Endothelial cell of umbilical vein (primary cell): ENCODE measurements at regions not wholly inside any gene's neighbourhood (a gene's known extent, or its start where the extent isn't known, plus 50 kb on each side); places are given as distances from the start of the nearest gene placed in this dataset.
A peak's percentile ranks its signal among the peaks of the same experiment; 100 is the strongest.

Source experiments
- BruUV-seq: library from RNA; stranded (reverse); fragments of 400-500 nt; replicated peaks from 2 replicates; lab custom pipeline; 2021; lab: Mats Ljungman, UMichigan
- CTCF ChIA-PET: fragments of 300-600, 350-600 bp; sonication (Branson Sonifier 250); formaldehyde crosslinking; loops from one replicate; lab custom pipeline; 2021; ENCODE audit warnings: antibody characterized with exemption, inconsistent platforms; lab: Charles Lee
- POLR2A ChIA-PET: fragments of 300-600, 350-600 bp; sonication (Branson Sonifier 250); formaldehyde crosslinking; loops from one replicate; lab custom pipeline; 2021; ENCODE audit warnings: antibody characterized with exemption, inconsistent platforms; lab: Charles Lee
- DNase-seq: peaks from one replicate; pipeline ENCODE4 v3.0.0-alpha.2; 2011; ENCODE audit warnings: low read depth, low spot score
- FAIRE-seq: peaks from 2 replicates; lab custom pipeline; 2011; peaks lifted over from hg19 to GRCh38; lab: Jason Lieb, UNC
- H2AFZ ChIP-seq: 2 replicates; pipeline ENCODE4 v1.6.0; 2012; ENCODE audit warnings: low read depth, low read length, control low read depth, inconsistent platforms
- H3K27ac ChIP-seq: 2 replicates; pipeline ENCODE4 v1.5.1; 2011; ENCODE audit warnings: low read depth, mild to moderate bottlenecking, control low read depth, low read length, moderate library complexity; ENCODE audit not compliant: insufficient read depth
- H3K27me3 ChIP-seq, 2 experiments: 2 replicates each; pipeline versions ENCODE4 v1.6.0 to v1.6.1; 2011; ENCODE audit warnings: low read length in 2 of 2, mixed read lengths in 1 of 2; ENCODE audit not compliant: control insufficient read depth in 2 of 2, insufficient read depth in 2 of 2
- H3K36me3 ChIP-seq, 2 experiments: 2 replicates in 1 of 2; 3 replicates in 1 of 2; pipeline ENCODE4 v1.5.1; 2011; ENCODE audit warnings: low read length in 2 of 2, mild to moderate bottlenecking in 1 of 2, moderate library complexity in 1 of 2; ENCODE audit not compliant: control insufficient read depth in 2 of 2, insufficient read depth in 2 of 2; ENCODE audit errors: extremely low read depth in 1 of 2
- H3K4me1 ChIP-seq: 3 replicates; pipeline ENCODE4 v1.5.1; 2011; ENCODE audit warnings: mild to moderate bottlenecking, low read length; ENCODE audit not compliant: control insufficient read depth, insufficient read depth; ENCODE audit errors: extremely low read depth
- H3K4me2 ChIP-seq: 2 replicates; pipeline ENCODE4 v1.6.1; 2011; ENCODE audit warnings: low read length, control low read depth, mixed read lengths; ENCODE audit not compliant: insufficient read depth
- H3K4me3 ChIP-seq, 3 experiments: fragments of 200-600 bp in 1 of 3; sonication (generic), shearing (Covaris generic) in 1 of 3; replicated peaks in 1 of 3; 2 replicates each; pipeline ENCODE4 v1.5.1; 2011 to 2016; ENCODE audit warnings: control low read depth in 3 of 3, low read length in 3 of 3, mild to moderate bottlenecking in 2 of 3, inconsistent platforms in 1 of 3, low read depth in 1 of 3, moderate library complexity in 1 of 3; ENCODE audit not compliant: insufficient read depth in 1 of 3
- H3K79me2 ChIP-seq: 2 replicates; pipeline ENCODE4 v1.6.0; 2012; ENCODE audit warnings: low read length, inconsistent platforms; ENCODE audit not compliant: control insufficient read depth, insufficient read depth
- H3K9ac ChIP-seq: replicated peaks from 2 replicates; pipeline ENCODE3; 2011; ENCODE audit warnings: low read length, control low read depth; ENCODE audit not compliant: insufficient read depth; ENCODE audit errors: extremely low read depth
- H3K9me1 ChIP-seq: replicated peaks from 3 replicates; pipeline ENCODE4 v1.6.0; 2011; ENCODE audit warnings: mild to moderate bottlenecking, low read length; ENCODE audit not compliant: control insufficient read depth, insufficient read depth; ENCODE audit errors: extremely low read depth
- H3K9me3 ChIP-seq: replicated peaks from 2 replicates; pipeline ENCODE4 v1.5.1; 2012; ENCODE audit warnings: low read length, inconsistent platforms; ENCODE audit not compliant: control insufficient read depth, insufficient read depth
- H4K20me1 ChIP-seq: replicated peaks from 2 replicates; pipeline ENCODE3; 2011; ENCODE audit warnings: mild to moderate bottlenecking, low read length; ENCODE audit not compliant: control insufficient read depth, insufficient read depth; ENCODE audit errors: extremely low read depth
- CTCF ChIP-seq, 2 donors: IDR thresholded peaks; 1 replicate in 1 of 2; 2 replicates in 1 of 2; pipeline ENCODE4 v1.5.1; 2011; ENCODE audit warnings: low read length in 2 of 2, mild to moderate bottlenecking in 2 of 2, moderate library complexity in 2 of 2, control low read depth in 1 of 2, inconsistent platforms in 1 of 2, low read depth in 1 of 2; ENCODE audit not compliant: insufficient read depth in 1 of 2; ENCODE audit errors: extremely low read depth in 1 of 2
- EZH2 ChIP-seq: IDR thresholded peaks from 2 replicates; pipeline ENCODE4 v1.6.1; 2012; ENCODE audit warnings: borderline replicate concordance, low read depth, mild to moderate bottlenecking, moderate library complexity, low read length, inconsistent platforms; ENCODE audit not compliant: severe bottlenecking
- FOS ChIP-seq: IDR thresholded peaks from 2 replicates; pipeline ENCODE4 v1.6.1; 2011; ENCODE audit warnings: mild to moderate bottlenecking, low read length, moderate library complexity, borderline replicate concordance; ENCODE audit not compliant: insufficient read depth
- GATA2 ChIP-seq: IDR thresholded peaks from 2 replicates; pipeline ENCODE4 v1.7.0; 2011; ENCODE audit warnings: low read depth, mild to moderate bottlenecking, moderate library complexity, mixed read lengths, low read length; ENCODE audit not compliant: insufficient read length, insufficient read depth
- JUN ChIP-seq: IDR thresholded peaks from 2 replicates; pipeline ENCODE4 v1.6.1; 2011; ENCODE audit warnings: borderline replicate concordance, low read depth; ENCODE audit not compliant: insufficient read length, insufficient read depth
- MYC ChIP-seq: IDR thresholded peaks from one replicate; pipeline ENCODE4 v1.6.1; 2011; ENCODE audit warnings: mild to moderate bottlenecking, low read depth, low read length
- POLR2A ChIP-seq: IDR thresholded peaks from 2 replicates; pipeline ENCODE4 v1.6.1; 2012; ENCODE audit warnings: low read depth, mild to moderate bottlenecking, control low read depth, low read length
- POLR2AphosphoS5 ChIP-seq: IDR thresholded peaks from 2 replicates; pipeline ENCODE4 v1.6.1; 2012; ENCODE audit warnings: low read depth, mild to moderate bottlenecking, control low read depth, low read length, moderate library complexity; ENCODE audit not compliant: insufficient read depth
- dilution Hi-C: fragments of 300-500 bp; cut with MboI; formaldehyde crosslinking; loops from one replicate; pipeline ENCODE4 v1.15.0; 2019; ENCODE audit warnings: low sequenced_read_pairs; ENCODE audit not compliant: extremely low pct_ligation_motif_present
- intact Hi-C: fragments of 100-400 bp; cut with micrococcal nuclease; formaldehyde crosslinking; loops from one replicate; pipeline ENCODE4 v1.10.0; 2022
- TF ChIP-seq, protein P1 (sequence below): IDR thresholded peaks from 2 replicates; pipeline ENCODE4 v1.6.1; 2011; ENCODE audit not compliant: insufficient read depth, insufficient read length

DNA sequence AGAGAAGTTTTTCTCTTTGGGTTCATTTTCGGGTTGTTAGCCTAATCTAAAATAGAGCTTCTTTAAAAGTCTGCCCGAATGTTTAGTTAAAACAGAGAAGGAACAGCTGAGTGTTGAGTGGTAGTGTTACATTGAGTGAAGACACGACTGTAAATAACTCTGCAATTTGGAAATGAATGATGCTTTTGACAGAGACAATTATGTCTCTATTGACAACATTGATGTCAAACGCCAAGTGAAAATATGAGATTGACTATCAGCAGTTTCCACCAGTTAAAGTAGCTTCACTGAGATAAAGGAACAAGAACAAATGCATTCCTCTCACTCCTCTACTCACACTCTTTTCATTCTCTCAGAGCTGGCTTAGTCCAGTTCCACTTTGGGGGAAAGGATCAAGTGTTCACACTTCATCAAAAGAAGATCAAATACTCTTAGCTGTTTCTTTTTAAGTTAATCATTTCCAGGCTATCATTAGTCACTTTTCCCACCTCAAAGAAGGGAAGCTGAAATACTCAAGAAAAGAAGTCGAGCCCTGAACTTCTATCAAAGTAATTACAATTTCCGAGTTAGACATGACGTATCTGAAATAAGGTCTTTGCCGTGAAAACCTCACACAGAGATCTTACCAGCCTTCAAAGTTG, 399.1 kb upstream of the DPH6 start:
- FAIRE-seq: peak; percentile 24
- TF ChIP-seq MYC: no peak
- no peak for TF ChIP-seq POLR2AphosphoS5
- no peak for TF ChIP-seq FOS
- TF ChIP-seq POLR2A: no peak
- no peak for TF ChIP-seq GATA2
- TF ChIP-seq CTCF (IDR thresholded peaks at IDR 0.05; ENCODE audit: extremely low read depth in 1 of 2, insufficient read depth in 1 of 2, low read depth in 1 of 2, low read length in 2 of 2): no peak
- TF ChIP-seq JUN: no peak
- TF ChIP-seq, protein P1, sequence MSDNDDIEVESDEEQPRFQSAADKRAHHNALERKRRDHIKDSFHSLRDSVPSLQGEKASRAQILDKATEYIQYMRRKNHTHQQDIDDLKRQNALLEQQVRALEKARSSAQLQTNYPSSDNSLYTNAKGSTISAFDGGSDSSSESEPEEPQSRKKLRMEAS: no peak
- TF ChIP-seq EZH2: no peak
- H3K27ac ChIP-seq: no peak overlapping the region
- no peaks in the 10 kb centered on the region for H3K9me3 ChIP-seq
- CTCF ChIA-PET: interaction anchor here (1.8 kb wide), 1 partner anchor 8 kb away, joined by 4 read pairs; no protein-coding TSS in a partner anchor
- no peak overlapping the region for H3K4me2 ChIP-seq
- no peaks in the 10 kb centered on the region for H3K36me3 ChIP-seq
- H2AFZ ChIP-seq: no peak overlapping the region
- no peaks in the 10 kb centered on the region for H3K27me3 ChIP-seq
- no peaks in the 10 kb centered on the region for H4K20me1 ChIP-seq
- no TSS peak for BruUV-seq
- H3K79me2 ChIP-seq: no peaks in the 10 kb centered on the region
- dilution Hi-C loops (no loop called here), intact Hi-C loops (no loop called here)
- POLR2A ChIA-PET: no interaction called here
- H3K9ac ChIP-seq: no peak overlapping the region
- no peak for DNase-seq
- no peak overlapping the region for H3K4me3 ChIP-seq
- H3K9me1 ChIP-seq: no peaks in the 10 kb centered on the region
- no peaks in the 10 kb centered on the region for H3K4me1 ChIP-seq
